ENCODE measurements at regions not wholly inside any gene's neighbourhood (a gene's known extent, or its start where the extent isn't known, plus 50 kb on each side); places are given as distances from the start of the nearest gene placed in this dataset.

- DNase-seq: no peak
Observed at GRCh38 chr18:38367473-38367872, 801.9 kb upstream of the CELF4 start.

DNA sequence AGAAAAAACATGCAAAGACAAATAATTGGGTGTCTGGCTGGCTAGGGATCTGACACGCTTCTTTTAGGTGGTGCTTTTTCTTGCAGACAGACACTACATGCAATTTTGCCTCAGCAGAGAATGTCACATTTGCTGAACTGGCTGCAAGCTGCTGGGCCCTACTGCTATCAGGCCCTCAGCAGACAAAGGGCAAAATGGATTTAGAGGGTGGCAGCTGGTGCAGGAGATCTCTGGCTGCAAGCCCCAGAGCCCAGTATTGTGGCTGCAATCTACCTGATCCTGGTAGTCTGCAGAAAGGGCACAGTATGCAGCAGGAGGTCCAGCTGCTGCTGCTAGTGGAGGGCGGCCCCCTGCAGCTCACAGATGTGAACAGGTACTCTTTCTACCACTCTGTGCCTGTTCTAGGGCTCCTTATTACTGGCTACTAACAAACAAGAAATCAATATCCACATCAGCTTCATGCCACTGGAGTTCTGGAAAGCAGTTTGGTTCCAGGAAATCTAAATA is 796.7 kb upstream of the CELF4 start:
- no peak for DNase-seq

- no peak for DNase-seq
Observed at GRCh38 chr18:38358805-38359657, 793.4 kb upstream of the CELF4 start.

DNA sequence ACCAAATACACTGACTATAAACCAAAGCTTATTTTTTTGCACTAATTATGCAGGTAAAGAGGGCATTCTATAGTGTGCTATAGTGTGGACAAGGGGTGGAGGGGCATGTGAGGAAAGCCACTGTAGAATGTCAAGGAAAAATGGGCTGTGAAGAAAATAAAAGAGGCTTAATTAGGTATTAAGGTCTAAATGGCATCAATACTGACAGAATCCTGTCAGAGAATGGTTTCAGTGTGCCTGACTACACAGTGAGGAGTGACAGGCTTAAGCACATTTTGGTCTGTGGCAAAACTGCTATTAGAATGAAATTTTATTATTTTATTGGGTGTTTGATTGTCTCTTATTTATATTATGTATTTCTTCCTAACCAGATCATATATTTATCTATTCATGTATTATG is 787.6 kb upstream of the CELF4 start:
- DNase-seq: no peak

DNA sequence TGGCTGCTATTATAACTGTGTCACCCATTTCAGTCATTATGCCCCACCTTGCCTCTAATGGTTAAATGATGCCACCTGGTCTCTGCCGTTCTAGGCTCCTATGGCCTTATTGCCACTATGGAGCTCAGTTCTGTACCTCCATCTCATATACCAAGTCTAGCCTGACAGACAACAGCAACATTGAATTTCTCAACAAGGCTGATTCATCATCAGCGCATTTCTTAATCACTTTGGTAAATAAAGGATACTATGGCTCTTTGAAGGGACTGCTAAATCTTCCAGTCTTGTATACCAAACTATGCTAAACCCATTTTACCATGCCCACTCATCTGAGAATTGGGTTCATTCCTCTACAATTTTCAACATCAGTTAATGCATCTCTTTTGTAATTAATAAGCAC is 784.5 kb upstream of the CELF4 start:
- DNase-seq: no peak

DNA sequence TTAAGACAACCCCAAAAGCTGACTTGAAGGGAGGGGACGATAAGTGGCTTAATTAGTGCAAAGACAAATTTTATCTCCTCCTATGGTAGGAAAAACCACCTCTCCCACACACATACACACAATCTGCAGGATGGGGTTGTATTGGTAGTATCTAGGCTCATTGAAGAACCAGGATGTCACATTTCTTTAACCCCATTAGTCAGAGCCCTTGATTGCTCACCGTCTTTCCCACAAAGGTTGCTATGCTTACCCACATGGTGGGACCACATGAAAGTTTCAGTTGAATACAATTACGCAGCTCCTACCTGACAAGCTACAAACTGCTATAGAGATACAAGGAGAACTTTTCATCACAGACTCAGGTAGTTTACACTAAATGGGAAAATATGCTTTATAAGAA is 765.0 kb upstream of the CELF4 start:
- DNase-seq: no peak

DNA sequence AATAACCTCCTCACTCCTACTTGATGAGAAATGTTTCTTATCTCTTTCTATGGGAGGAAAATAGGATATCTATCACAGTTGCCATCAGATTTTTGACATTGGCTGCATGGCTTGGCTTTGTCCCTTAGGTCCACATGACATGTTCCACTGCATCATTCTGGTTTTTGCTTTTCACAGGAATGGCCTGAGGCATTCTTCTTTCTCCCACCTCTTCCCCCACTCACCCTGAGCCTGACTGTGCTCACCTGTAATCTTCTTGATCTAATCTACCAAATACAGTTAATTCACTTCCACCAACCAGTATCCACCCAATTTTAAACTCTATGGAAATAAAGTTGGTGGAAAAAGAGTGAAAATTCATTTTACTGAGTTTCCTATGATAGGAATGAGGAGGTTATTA is 763.5 kb upstream of the CELF4 start:
- no peak for DNase-seq

DNA sequence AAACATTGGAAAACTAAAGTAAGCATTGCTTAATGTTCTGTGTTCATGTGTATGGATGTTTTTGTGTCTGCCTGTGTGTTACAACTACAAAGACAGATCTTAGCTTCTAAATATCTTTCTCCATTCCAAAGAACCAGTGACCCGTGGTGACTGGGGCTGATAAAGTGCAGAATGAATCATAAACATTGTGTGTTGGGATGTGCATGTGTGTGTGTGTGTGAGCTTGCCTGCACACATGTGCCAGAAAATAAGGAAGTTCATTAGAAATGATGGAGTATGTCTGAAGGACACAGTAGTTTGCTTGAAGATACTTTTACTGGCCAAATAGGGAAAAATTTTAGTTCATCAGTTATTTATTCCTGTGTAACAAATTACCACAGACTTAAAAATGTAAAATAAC is 756.6 kb upstream of the CELF4 start:
- DNase-seq: no peak

DNA sequence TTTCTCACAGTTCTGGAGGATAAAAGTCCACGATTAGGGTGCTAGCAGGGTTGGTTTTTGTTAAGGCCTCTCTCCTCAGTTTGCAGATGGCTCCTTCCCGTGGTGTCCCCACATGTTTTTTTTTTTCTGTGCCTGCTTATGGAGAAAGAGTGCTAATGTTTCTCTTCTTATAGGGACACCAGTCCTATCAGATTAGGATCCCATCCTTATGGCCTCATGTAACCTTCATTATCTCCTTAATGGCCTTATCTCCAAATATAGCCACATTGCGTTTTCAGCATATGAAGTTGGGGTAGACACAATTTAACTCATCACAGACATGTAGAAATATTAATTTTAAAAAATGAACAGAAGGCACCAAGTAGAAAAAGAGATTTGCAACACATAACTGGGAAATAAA is 755.7 kb upstream of the CELF4 start:
- DNase-seq: no peak

DNA sequence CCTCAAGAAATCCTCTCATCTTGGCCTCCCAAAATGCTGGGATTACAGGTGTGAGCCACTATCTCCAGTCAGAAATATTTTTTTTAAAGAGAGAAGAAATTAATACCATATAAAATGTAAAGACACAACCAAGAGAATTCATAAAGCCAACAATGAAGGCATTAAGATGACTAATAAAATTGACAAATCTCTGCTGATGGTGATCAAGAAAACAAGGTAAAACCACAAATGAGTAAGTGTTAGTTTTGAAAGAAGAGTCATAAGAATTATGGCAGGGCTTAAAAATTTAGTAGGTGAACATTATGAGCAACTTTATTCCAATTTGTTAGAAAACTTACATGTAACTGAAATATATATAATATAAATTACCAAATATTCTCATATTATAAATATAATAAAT is 752.8 kb upstream of the CELF4 start:
- DNase-seq: no peak

DNA sequence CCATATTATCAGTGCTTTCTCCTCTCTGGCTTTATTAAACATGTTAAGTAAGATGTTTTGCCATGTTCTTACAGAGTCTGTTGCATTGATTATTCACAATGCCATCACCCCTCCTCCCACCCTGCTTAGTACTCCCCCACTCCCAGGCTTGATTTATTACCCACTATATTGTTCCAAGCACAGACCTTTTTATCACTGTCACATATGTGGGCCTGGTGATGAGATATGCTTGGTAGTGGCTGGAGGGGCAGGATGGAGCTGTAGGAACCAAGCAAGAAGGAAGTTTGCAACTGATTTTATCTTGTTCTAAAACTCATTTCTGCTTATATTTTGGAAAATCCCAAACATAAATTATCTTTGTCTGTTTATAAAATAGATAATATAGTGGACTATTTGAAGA is 748.2 kb upstream of the CELF4 start:
- DNase-seq: no peak

DNA sequence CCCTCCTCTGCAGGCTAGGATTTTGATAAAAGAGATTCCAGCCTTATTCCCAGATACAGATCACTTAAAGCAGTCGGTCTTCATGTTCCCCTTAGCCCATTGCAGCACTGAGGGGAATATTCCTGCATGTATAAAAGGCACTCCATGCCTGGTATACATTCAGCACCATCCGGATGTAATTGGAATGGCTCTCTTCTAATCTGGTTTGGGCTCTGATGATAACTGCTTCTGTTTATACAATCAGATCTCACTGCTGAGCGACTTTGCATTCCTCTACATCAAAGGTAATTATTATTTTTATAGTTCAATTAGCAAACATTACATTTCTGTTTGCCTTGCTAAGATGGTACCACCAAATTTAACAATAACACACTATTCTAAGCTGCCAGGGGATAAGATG is 746.9 kb upstream of the CELF4 start:
- no peak for DNase-seq

GRCh38 chr18:38310936-38311335 is 745.3 kb upstream of the CELF4 start:
- no peak for DNase-seq

DNA sequence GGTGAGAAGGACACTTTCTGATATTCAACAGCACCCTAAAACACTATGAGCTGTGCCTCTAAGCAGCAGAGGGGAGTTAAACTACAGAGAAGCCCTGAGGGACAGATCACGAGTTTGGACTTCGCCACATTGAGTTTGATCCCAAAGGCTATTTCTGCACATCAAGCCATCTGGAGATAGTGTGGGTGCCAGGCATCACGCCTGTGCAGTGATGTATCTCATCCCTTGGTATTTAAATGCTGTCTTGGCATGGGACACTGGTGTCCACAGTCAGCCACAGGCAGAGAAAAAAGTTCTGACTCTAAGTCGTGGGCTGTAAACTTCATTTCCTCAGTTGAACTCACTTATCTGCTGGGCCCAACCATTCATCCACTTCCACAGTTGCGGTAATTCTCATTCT is 742.3 kb upstream of the CELF4 start:
- no peak for DNase-seq

- DNase-seq: no peak
Observed at GRCh38 chr18:38305961-38306360, 740.4 kb upstream of the CELF4 start.

DNA sequence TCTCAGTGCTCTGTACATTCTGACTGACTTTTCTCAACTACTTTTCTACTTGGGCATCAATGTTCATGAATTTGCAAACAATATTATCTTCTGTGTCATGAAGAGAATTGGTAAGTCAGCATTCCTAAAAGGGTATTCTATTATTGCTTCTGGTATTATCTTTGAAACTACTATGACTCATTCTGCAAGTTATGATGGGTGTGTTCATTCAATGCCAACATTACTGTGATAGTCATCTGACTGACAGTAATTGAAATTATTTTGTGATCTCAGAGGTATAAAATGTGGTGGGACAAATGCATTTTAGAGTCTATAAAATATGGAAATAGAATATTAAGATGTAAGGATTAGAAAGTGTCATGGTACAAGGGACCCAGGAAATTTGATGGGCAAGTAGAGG is 736.0 kb upstream of the CELF4 start:
- DNase-seq: no peak

GRCh38 chr18:38297910-38298309 is 732.3 kb upstream of the CELF4 start:
- no peak for DNase-seq

- DNase-seq: no peak
Observed at GRCh38 chr18:38290229-38290628, 724.6 kb upstream of the CELF4 start.

DNA sequence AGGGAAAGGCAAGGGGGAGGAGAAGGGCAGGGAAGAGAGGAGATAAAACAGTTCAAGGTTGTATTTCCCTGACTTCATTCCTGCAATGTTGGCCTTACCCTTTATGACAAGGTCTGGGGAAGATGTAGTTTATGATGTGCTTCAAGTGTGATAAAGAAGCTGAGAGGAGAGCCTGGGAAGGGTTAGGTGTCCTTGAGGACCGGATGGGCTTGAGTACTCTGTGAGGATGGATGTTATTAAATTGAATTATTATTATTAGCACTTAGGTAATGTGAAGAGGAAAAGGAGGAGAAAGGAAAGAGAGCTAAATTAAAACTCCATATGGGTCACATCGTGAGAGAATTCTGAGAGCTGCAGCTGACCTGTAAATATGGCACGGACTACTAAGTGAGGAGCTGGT is 719.4 kb upstream of the CELF4 start:
- DNase-seq: no peak

GRCh38 chr18:38263066-38263465 is 697.5 kb upstream of the CELF4 start:
- DNase-seq: no peak

DNA sequence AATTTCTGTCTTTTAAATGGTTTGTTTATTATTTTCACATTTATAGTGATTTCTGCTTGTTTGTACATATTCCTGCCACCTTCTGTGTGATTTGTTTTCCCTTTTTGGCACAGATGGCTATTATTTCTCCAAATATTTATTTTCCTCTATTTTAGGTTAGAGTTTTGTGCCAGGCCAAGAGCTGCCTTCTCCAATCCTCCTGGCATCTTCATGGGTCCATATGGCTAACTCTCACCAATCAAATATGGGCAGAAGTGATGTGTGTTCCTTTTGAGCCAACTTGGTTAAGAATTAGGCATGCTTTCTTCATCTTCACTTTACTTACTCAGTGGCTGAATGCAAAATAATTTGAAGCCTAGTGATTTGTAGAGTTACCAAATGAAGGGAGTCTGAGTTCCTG is 697.1 kb upstream of the CELF4 start:
- no peak for DNase-seq

- no peak for DNase-seq
Observed at GRCh38 chr18:38257661-38258060, 692.1 kb upstream of the CELF4 start.

- DNase-seq: no peak
Observed at GRCh38 chr18:38256366-38256765, 690.8 kb upstream of the CELF4 start.

- DNase-seq: no peak
Observed at GRCh38 chr18:38250971-38251370, 685.4 kb upstream of the CELF4 start.

DNA sequence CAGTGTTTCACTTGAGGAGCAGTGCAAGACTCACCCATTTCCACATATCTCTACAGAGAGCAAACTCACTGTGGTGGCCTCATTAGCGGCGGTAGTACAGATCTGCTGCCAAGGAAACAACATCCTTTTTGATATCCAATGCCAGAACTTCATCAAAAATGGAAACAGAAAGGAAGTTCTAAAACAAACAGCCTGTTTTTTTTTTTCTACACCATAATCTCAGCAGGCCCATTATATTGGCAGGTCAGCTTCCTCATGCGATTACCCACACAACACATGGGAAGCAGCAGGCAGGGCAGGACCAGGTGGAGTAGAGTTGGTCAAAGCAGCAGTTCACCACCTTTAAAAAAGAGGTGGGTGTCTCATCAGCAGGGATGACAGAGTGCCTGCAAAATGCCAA is 678.9 kb upstream of the CELF4 start:
- DNase-seq: no peak

Measured in NCI-H2081 treated with DMSO at 0.1 percent for 48 hours (cell line).